Erythroblast (primary cell): ENCODE measurements at regions not wholly inside any gene's neighbourhood (a gene's known extent, or its start where the extent isn't known, plus 50 kb on each side); places are given as distances from the start of the nearest gene placed in this dataset.

ENCODE experiments used
- GATA1 ChIP-seq: IDR thresholded peaks from 2 replicates; pipeline ENCODE4 v1.6.1; 2011; ENCODE audit warnings: low read depth, mild to moderate bottlenecking, control low read depth, low read length, moderate library complexity
- POLR2A ChIP-seq: IDR thresholded peaks from 2 replicates; pipeline ENCODE4 v1.6.1; 2011; ENCODE audit warnings: mild to moderate bottlenecking, low read length

- TF ChIP-seq POLR2A, result no peak
- no peak for TF ChIP-seq GATA1
Measured at GRCh38 chr3:177580437-177580836, 383.2 kb upstream of the TBL1XR1 start.
